ENCODE measurements at regions not wholly inside any gene's neighbourhood (a gene's known extent, or its start where the extent isn't known, plus 50 kb on each side); places are given as distances from the start of the nearest gene placed in this dataset.

- peaks cover 3% of the 10 kb centered on the region; the same call in 1 of the 2 replicates for H3K36me3 ChIP-seq (ENCODE audit: control insufficient read depth, low read length)
- peak overlapping the region; percentile 59 for H3K4me2 ChIP-seq (ENCODE audit: low read length)
- H3K9me3 ChIP-seq (ENCODE audit: control insufficient read depth, insufficient read depth, low read length): no peaks in the 10 kb centered on the region
- H4K20me1 ChIP-seq (ENCODE audit: control insufficient read depth, insufficient read depth, low read depth, low read length): no peaks in the 10 kb centered on the region
- TF ChIP-seq EZH2phosphoT487 (IDR thresholded peaks at IDR 0.05; ENCODE audit: borderline replicate concordance, low read length): no peak
- TF ChIP-seq, protein P1, sequence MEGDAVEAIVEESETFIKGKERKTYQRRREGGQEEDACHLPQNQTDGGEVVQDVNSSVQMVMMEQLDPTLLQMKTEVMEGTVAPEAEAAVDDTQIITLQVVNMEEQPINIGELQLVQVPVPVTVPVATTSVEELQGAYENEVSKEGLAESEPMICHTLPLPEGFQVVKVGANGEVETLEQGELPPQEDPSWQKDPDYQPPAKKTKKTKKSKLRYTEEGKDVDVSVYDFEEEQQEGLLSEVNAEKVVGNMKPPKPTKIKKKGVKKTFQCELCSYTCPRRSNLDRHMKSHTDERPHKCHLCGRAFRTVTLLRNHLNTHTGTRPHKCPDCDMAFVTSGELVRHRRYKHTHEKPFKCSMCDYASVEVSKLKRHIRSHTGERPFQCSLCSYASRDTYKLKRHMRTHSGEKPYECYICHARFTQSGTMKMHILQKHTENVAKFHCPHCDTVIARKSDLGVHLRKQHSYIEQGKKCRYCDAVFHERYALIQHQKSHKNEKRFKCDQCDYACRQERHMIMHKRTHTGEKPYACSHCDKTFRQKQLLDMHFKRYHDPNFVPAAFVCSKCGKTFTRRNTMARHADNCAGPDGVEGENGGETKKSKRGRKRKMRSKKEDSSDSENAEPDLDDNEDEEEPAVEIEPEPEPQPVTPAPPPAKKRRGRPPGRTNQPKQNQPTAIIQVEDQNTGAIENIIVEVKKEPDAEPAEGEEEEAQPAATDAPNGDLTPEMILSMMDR (IDR thresholded peaks at IDR 0.05; ENCODE audit: low read depth, low read length, poor library complexity, severe bottlenecking): no peak
- no peaks in the 10 kb centered on the region for H3K9me2 ChIP-seq (replicated peaks; ENCODE audit: control insufficient read depth, low read length)
- H3K4me3 ChIP-seq (ENCODE audit: low read length): peak overlapping the region; percentile 53
- H3K27me3 ChIP-seq (ENCODE audit: control insufficient read depth, low read length): no peaks in the 10 kb centered on the region
- no peaks in the 10 kb centered on the region for H3F3A ChIP-seq (ENCODE audit: control insufficient read depth, insufficient read depth)
- 0 out of 2 replicates have a peak overlapping the region, but pooled peaks have one; percentile 15 for H3K27ac ChIP-seq (ENCODE audit: low read depth, low read length)
- no peaks in the 10 kb centered on the region for H3K79me2 ChIP-seq (ENCODE audit: control insufficient read depth, low read length)
- H3K4me1 ChIP-seq (ENCODE audit: control insufficient read depth, low read length): peaks cover 19% of the 10 kb centered on the region
Measured at GRCh38 chr15:35673093-35673684, 127.2 kb upstream of the DPH6 start.

DNA sequence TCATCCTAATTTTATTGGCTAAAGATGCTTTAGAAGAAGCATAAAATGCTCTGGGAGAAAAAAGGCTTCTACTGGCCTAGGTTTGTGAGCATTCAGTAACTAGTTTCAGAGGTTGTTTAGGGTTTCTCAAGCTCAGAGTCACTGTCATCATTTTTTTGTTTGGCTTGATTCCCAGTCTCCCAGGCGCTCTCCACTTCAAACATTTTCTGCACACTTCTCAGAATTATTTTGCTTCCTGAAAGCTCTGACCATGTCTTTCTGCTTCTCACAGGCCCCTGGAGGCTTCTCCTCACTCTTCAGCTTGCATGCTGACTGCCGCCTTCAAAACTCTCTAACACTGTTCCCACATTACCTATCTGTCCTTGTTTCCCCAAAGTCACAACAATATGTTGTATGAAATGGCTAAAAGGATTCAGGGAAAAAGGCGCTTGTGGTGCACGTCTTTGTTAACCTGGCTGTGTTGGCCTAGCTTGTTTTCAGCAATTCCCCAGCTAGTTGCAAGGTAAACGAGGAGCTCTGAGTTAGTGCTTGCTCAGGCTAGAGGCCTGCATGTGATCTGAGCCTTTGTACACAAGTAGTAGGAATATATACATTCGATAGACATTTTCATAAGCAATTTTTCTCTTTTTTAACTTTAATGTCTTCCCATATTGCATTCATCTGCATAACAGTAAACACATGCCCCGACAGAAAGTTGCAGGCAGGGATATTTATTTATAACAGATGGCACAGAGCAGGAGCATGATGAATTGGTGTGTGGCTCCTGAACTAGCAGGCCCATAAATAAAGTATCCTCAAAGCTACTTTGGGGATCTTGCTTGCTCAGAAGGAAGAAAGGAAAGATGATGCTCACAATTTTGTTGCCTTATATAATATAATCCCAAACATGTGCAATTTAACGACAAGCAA lies 129.2 kb upstream of the DPH6 start:
- no peaks in the 10 kb centered on the region for H3F3A ChIP-seq (ENCODE audit: control insufficient read depth, insufficient read depth)
- H3K4me3 ChIP-seq (ENCODE audit: low read length): no peak overlapping the region
- H3K4me1 ChIP-seq (ENCODE audit: control insufficient read depth, low read length): peaks cover 19% of the 10 kb centered on the region
- no peak overlapping the region for H3K4me2 ChIP-seq (ENCODE audit: low read length)
- no peak overlapping the region for H3K27ac ChIP-seq (ENCODE audit: low read depth, low read length)
- no peaks in the 10 kb centered on the region for H3K27me3 ChIP-seq (ENCODE audit: control insufficient read depth, low read length)
- H3K9me2 ChIP-seq (replicated peaks; ENCODE audit: control insufficient read depth, low read length): no peaks in the 10 kb centered on the region
- H3K9me3 ChIP-seq (ENCODE audit: control insufficient read depth, insufficient read depth, low read length): no peaks in the 10 kb centered on the region
- H4K20me1 ChIP-seq (ENCODE audit: control insufficient read depth, insufficient read depth, low read depth, low read length): no peaks in the 10 kb centered on the region
- no peak for TF ChIP-seq EZH2phosphoT487 (IDR thresholded peaks at IDR 0.05; ENCODE audit: borderline replicate concordance, low read length)
- TF ChIP-seq, protein P1 (IDR thresholded peaks at IDR 0.05; ENCODE audit: low read depth, low read length, poor library complexity, severe bottlenecking): no peak
- peaks cover 3% of the 10 kb centered on the region; the same call in 1 of the 2 replicates for H3K36me3 ChIP-seq (ENCODE audit: control insufficient read depth, low read length)
- H3K79me2 ChIP-seq (ENCODE audit: control insufficient read depth, low read length): no peaks in the 10 kb centered on the region

DNA sequence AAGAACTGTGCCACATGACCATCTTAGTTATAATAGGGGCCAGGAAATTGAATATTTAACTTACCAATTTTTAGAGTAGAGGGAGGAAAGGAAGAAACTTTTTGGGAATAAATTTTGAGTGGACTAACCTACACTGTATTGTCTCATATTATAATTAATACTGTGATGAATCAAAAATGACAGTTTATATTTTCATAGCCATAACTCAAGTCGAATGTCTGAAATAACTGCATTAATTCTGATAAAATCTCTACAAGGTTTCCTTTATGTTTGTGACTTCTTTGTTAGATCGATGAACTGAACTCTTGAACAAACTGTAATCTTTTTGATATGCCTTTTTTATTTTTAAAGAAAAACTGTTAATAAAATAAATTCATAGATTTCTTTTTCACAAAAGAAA lies 132.8 kb upstream of the DPH6 start:
- TF ChIP-seq EZH2phosphoT487 (IDR thresholded peaks at IDR 0.05; ENCODE audit: borderline replicate concordance, low read length): no peak
- TF ChIP-seq, protein P1 (IDR thresholded peaks at IDR 0.05; ENCODE audit: low read depth, low read length, poor library complexity, severe bottlenecking): no peak
- no peak overlapping the region for H3K27ac ChIP-seq (ENCODE audit: low read depth, low read length)
- peaks cover 3% of the 10 kb centered on the region for H3K4me1 ChIP-seq (ENCODE audit: control insufficient read depth, low read length)
- no peaks in the 10 kb centered on the region for H3K27me3 ChIP-seq (ENCODE audit: control insufficient read depth, low read length)
- H4K20me1 ChIP-seq (ENCODE audit: control insufficient read depth, insufficient read depth, low read depth, low read length): no peaks in the 10 kb centered on the region
- H3K9me3 ChIP-seq (ENCODE audit: control insufficient read depth, insufficient read depth, low read length): no peaks in the 10 kb centered on the region
- H3K9me2 ChIP-seq (replicated peaks; ENCODE audit: control insufficient read depth, low read length): no peaks in the 10 kb centered on the region
- no peaks in the 10 kb centered on the region for H3K36me3 ChIP-seq (ENCODE audit: control insufficient read depth, low read length)
- no peak overlapping the region for H3K4me2 ChIP-seq (ENCODE audit: low read length)
- H3K4me3 ChIP-seq (ENCODE audit: low read length): no peak overlapping the region
- no peaks in the 10 kb centered on the region for H3F3A ChIP-seq (ENCODE audit: control insufficient read depth, insufficient read depth)
- no peaks in the 10 kb centered on the region for H3K79me2 ChIP-seq (ENCODE audit: control insufficient read depth, low read length)
